ENCODE measurements at regions not wholly inside any gene's neighbourhood (a gene's known extent, or its start where the extent isn't known, plus 50 kb on each side); places are given as distances from the start of the nearest gene placed in this dataset.

GRCh38 chr13:105541565-105541964, 993.9 kb downstream of the EFNB2 start:
- no peak for DNase-seq
- Histone ChIP-seq H3K4me3 (ENCODE audit: insufficient read depth, low read depth, low read length, poor library complexity, severe bottlenecking) (no peak overlapping the region), H3K27me3 (replicated peaks; ENCODE audit: control insufficient read depth, insufficient read depth, low read length, poor library complexity, severe bottlenecking) (no peaks in the 10 kb centered on the region), H3K36me3 (ENCODE audit: control insufficient read depth, insufficient read depth, low read length) (no peaks in the 10 kb centered on the region), H3K4me1 (ENCODE audit: control insufficient read depth, insufficient read depth, low read length, poor library complexity, severe bottlenecking) (no peaks in the 10 kb centered on the region), H3K27ac (ENCODE audit: insufficient read depth, low read length, poor library complexity, severe bottlenecking) (no peak overlapping the region), H3K9me3 (ENCODE audit: control insufficient read depth, low read length) (no peaks in the 10 kb centered on the region)

GRCh38 chr13:105538346-105538745, 997.1 kb downstream of the EFNB2 start:
- H3K36me3 ChIP-seq (ENCODE audit: control insufficient read depth, insufficient read depth, low read length) = no peaks in the 10 kb centered on the region
- H3K4me3 ChIP-seq (ENCODE audit: insufficient read depth, low read depth, low read length, poor library complexity, severe bottlenecking) = no peak overlapping the region
- H3K4me1 ChIP-seq (ENCODE audit: control insufficient read depth, insufficient read depth, low read length, poor library complexity, severe bottlenecking) = no peaks in the 10 kb centered on the region
- H3K9me3 ChIP-seq (ENCODE audit: control insufficient read depth, low read length) = no peaks in the 10 kb centered on the region
- no peak overlapping the region for H3K27ac ChIP-seq (ENCODE audit: insufficient read depth, low read length, poor library complexity, severe bottlenecking)
- DNase-seq = no peak
- no peaks in the 10 kb centered on the region for H3K27me3 ChIP-seq (replicated peaks; ENCODE audit: control insufficient read depth, insufficient read depth, low read length, poor library complexity, severe bottlenecking)

- no peak overlapping the region for H3K4me3 ChIP-seq (ENCODE audit: insufficient read depth, low read depth, low read length, poor library complexity, severe bottlenecking)
- no peak for DNase-seq
- H3K36me3 ChIP-seq (ENCODE audit: control insufficient read depth, insufficient read depth, low read length) = no peaks in the 10 kb centered on the region
- no peaks in the 10 kb centered on the region for H3K4me1 ChIP-seq (ENCODE audit: control insufficient read depth, insufficient read depth, low read length, poor library complexity, severe bottlenecking)
- no peaks in the 10 kb centered on the region for H3K27me3 ChIP-seq (replicated peaks; ENCODE audit: control insufficient read depth, insufficient read depth, low read length, poor library complexity, severe bottlenecking)
- H3K9me3 ChIP-seq (ENCODE audit: control insufficient read depth, low read length) = no peaks in the 10 kb centered on the region
- H3K27ac ChIP-seq (ENCODE audit: insufficient read depth, low read length, poor library complexity, severe bottlenecking) = no peak overlapping the region
Measured at GRCh38 chr13:105537113-105537512, 998.3 kb downstream of the EFNB2 start.

- H3K36me3 ChIP-seq (ENCODE audit: control insufficient read depth, insufficient read depth, low read length) = no peaks in the 10 kb centered on the region
- no peak overlapping the region for H3K27ac ChIP-seq (ENCODE audit: insufficient read depth, low read length, poor library complexity, severe bottlenecking)
- no peaks in the 10 kb centered on the region for H3K4me1 ChIP-seq (ENCODE audit: control insufficient read depth, insufficient read depth, low read length, poor library complexity, severe bottlenecking)
- no peak overlapping the region for H3K4me3 ChIP-seq (ENCODE audit: insufficient read depth, low read depth, low read length, poor library complexity, severe bottlenecking)
- no peaks in the 10 kb centered on the region for H3K9me3 ChIP-seq (ENCODE audit: control insufficient read depth, low read length)
- no peaks in the 10 kb centered on the region for H3K27me3 ChIP-seq (replicated peaks; ENCODE audit: control insufficient read depth, insufficient read depth, low read length, poor library complexity, severe bottlenecking)
- no peak for DNase-seq
Measured at GRCh38 chr13:105530468-105530867, 1005.0 kb downstream of the EFNB2 start.

GRCh38 chr13:105527127-105527526, 1008.3 kb downstream of the EFNB2 start:
- H3K4me1 ChIP-seq (ENCODE audit: control insufficient read depth, insufficient read depth, low read length, poor library complexity, severe bottlenecking) = no peaks in the 10 kb centered on the region
- no peak overlapping the region for H3K4me3 ChIP-seq (ENCODE audit: insufficient read depth, low read depth, low read length, poor library complexity, severe bottlenecking)
- H3K9me3 ChIP-seq (ENCODE audit: control insufficient read depth, low read length) = no peaks in the 10 kb centered on the region
- DNase-seq = no peak
- H3K36me3 ChIP-seq (ENCODE audit: control insufficient read depth, insufficient read depth, low read length) = no peaks in the 10 kb centered on the region
- no peaks in the 10 kb centered on the region for H3K27me3 ChIP-seq (replicated peaks; ENCODE audit: control insufficient read depth, insufficient read depth, low read length, poor library complexity, severe bottlenecking)
- no peak overlapping the region for H3K27ac ChIP-seq (ENCODE audit: insufficient read depth, low read length, poor library complexity, severe bottlenecking)

GRCh38 chr13:105519771-105520170, 1015.7 kb downstream of the EFNB2 start:
- no peak overlapping the region for H3K27ac ChIP-seq (ENCODE audit: insufficient read depth, low read length, poor library complexity, severe bottlenecking)
- H3K4me3 ChIP-seq (ENCODE audit: insufficient read depth, low read depth, low read length, poor library complexity, severe bottlenecking) = no peak overlapping the region
- no peaks in the 10 kb centered on the region for H3K36me3 ChIP-seq (ENCODE audit: control insufficient read depth, insufficient read depth, low read length)
- H3K9me3 ChIP-seq (ENCODE audit: control insufficient read depth, low read length) = no peaks in the 10 kb centered on the region
- no peak for DNase-seq
- H3K27me3 ChIP-seq (replicated peaks; ENCODE audit: control insufficient read depth, insufficient read depth, low read length, poor library complexity, severe bottlenecking) = no peaks in the 10 kb centered on the region
- H3K4me1 ChIP-seq (ENCODE audit: control insufficient read depth, insufficient read depth, low read length, poor library complexity, severe bottlenecking) = no peaks in the 10 kb centered on the region

- no peaks in the 10 kb centered on the region for H3K27me3 ChIP-seq (replicated peaks; ENCODE audit: control insufficient read depth, insufficient read depth, low read length, poor library complexity, severe bottlenecking)
- no peak overlapping the region for H3K4me3 ChIP-seq (ENCODE audit: insufficient read depth, low read depth, low read length, poor library complexity, severe bottlenecking)
- H3K27ac ChIP-seq (ENCODE audit: insufficient read depth, low read length, poor library complexity, severe bottlenecking) = no peak overlapping the region
- no peaks in the 10 kb centered on the region for H3K4me1 ChIP-seq (ENCODE audit: control insufficient read depth, insufficient read depth, low read length, poor library complexity, severe bottlenecking)
- H3K9me3 ChIP-seq (ENCODE audit: control insufficient read depth, low read length) = no peaks in the 10 kb centered on the region
- H3K36me3 ChIP-seq (ENCODE audit: control insufficient read depth, insufficient read depth, low read length) = no peaks in the 10 kb centered on the region
- no peak for DNase-seq
Measured at GRCh38 chr13:105518086-105518485, 1017.4 kb downstream of the EFNB2 start.

- Histone ChIP-seq H3K4me3 (ENCODE audit: insufficient read depth, low read depth, low read length, poor library complexity, severe bottlenecking) (no peak overlapping the region), H3K36me3 (ENCODE audit: control insufficient read depth, insufficient read depth, low read length) (no peaks in the 10 kb centered on the region), H3K27ac (ENCODE audit: insufficient read depth, low read length, poor library complexity, severe bottlenecking) (no peak overlapping the region), H3K4me1 (ENCODE audit: control insufficient read depth, insufficient read depth, low read length, poor library complexity, severe bottlenecking) (no peaks in the 10 kb centered on the region), H3K9me3 (ENCODE audit: control insufficient read depth, low read length) (no peaks in the 10 kb centered on the region), H3K27me3 (replicated peaks; ENCODE audit: control insufficient read depth, insufficient read depth, low read length, poor library complexity, severe bottlenecking) (no peaks in the 10 kb centered on the region)
- DNase-seq = no peak
Measured at GRCh38 chr13:105514401-105514800, 1021.1 kb downstream of the EFNB2 start.

- Histone ChIP-seq H3K4me1 (ENCODE audit: control insufficient read depth, insufficient read depth, low read length, poor library complexity, severe bottlenecking) (no peaks in the 10 kb centered on the region), H3K36me3 (ENCODE audit: control insufficient read depth, insufficient read depth, low read length) (no peaks in the 10 kb centered on the region), H3K9me3 (ENCODE audit: control insufficient read depth, low read length) (no peaks in the 10 kb centered on the region), H3K27me3 (replicated peaks; ENCODE audit: control insufficient read depth, insufficient read depth, low read length, poor library complexity, severe bottlenecking) (no peaks in the 10 kb centered on the region), H3K27ac (ENCODE audit: insufficient read depth, low read length, poor library complexity, severe bottlenecking) (no peak overlapping the region), H3K4me3 (ENCODE audit: insufficient read depth, low read depth, low read length, poor library complexity, severe bottlenecking) (no peak overlapping the region)
- no peak for DNase-seq
Measured at GRCh38 chr13:105513448-105513847, 1022.0 kb downstream of the EFNB2 start.

- Histone ChIP-seq H3K9me3 (ENCODE audit: control insufficient read depth, low read length) (no peaks in the 10 kb centered on the region), H3K4me1 (ENCODE audit: control insufficient read depth, insufficient read depth, low read length, poor library complexity, severe bottlenecking) (no peaks in the 10 kb centered on the region), H3K27me3 (replicated peaks; ENCODE audit: control insufficient read depth, insufficient read depth, low read length, poor library complexity, severe bottlenecking) (no peaks in the 10 kb centered on the region), H3K4me3 (ENCODE audit: insufficient read depth, low read depth, low read length, poor library complexity, severe bottlenecking) (no peak overlapping the region), H3K36me3 (ENCODE audit: control insufficient read depth, insufficient read depth, low read length) (no peaks in the 10 kb centered on the region), H3K27ac (ENCODE audit: insufficient read depth, low read length, poor library complexity, severe bottlenecking) (no peak overlapping the region)
- DNase-seq = no peak
Measured at GRCh38 chr13:105509981-105510762, 1025.3 kb downstream of the EFNB2 start.
